ENCODE measurements at regions not wholly inside any gene's neighbourhood (a gene's known extent, or its start where the extent isn't known, plus 50 kb on each side); places are given as distances from the start of the nearest gene placed in this dataset.

DNA sequence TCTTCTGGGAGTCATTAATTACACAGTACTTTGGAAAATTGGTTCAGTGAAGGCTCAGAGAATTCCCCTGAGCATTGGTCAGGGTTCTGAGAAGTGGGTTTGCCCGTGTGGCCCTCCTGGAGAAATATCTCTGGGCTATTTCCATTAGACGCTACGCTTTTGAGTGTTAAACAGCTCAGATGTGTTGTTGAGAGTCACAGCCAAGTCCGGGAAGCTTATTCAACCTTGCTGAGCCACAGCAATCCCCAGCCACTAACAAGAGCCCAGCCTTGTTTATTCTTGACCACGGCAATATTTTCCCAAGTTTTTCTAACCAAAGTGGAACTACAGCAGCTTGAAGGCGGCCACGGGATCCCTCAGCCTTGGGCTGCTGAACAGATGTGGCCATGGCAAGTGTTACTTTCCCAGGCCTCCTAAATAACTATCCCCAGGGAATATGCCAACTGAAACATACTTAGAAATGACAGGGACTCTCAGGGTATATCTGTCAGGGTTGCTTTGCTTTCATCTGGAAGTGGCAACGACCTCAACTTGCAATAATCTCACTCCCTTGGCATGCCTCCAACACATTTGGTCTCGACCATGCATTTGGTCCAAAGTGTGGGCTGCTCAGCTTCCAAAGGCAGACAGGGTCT is 214.7 kb downstream of the EMX2 start:
- CTCF ChIA-PET = no interaction called here
- BruUV-seq (replicated peaks) = no TSS peak
- H2AFZ ChIP-seq (ENCODE audit: low read depth, low read length) = no peak overlapping the region

More for the DNA sequence above, 214.7 kb downstream of the EMX2 start:
- no peak overlapping the region for H3K27ac ChIP-seq (ENCODE audit: insufficient read depth, low read depth, low read length)
- dilution Hi-C loops (cut with MboI; ENCODE audit: extremely low pct_ligation_motif_present, low sequenced_read_pairs) (no loop called here), intact Hi-C loops (cut with micrococcal nuclease) (no loop called here)
- no peaks in the 10 kb centered on the region for H3K27me3 ChIP-seq (ENCODE audit: control insufficient read depth in 2 of 2, insufficient read depth in 2 of 2, low read length in 2 of 2)
- no peak overlapping the region for H3K9ac ChIP-seq (replicated peaks; ENCODE audit: extremely low read depth, insufficient read depth, low read length)
- FAIRE-seq = no peak
- DNase-seq (ENCODE audit: low read depth, low spot score) = no peak
- H4K20me1 ChIP-seq (replicated peaks; ENCODE audit: control insufficient read depth, extremely low read depth, insufficient read depth, low read length) = no peaks in the 10 kb centered on the region
- H3K4me2 ChIP-seq (ENCODE audit: insufficient read depth, low read length) = no peak overlapping the region
- no peaks in the 10 kb centered on the region for H3K36me3 ChIP-seq (ENCODE audit: control insufficient read depth in 2 of 2, extremely low read depth in 1 of 2, insufficient read depth in 2 of 2, low read length in 2 of 2)
- POLR2A ChIA-PET = no interaction called here
- no peaks in the 10 kb centered on the region for H3K4me1 ChIP-seq (ENCODE audit: control insufficient read depth, extremely low read depth, insufficient read depth, low read length)
- H3K9me1 ChIP-seq (replicated peaks; ENCODE audit: control insufficient read depth, extremely low read depth, insufficient read depth, low read length) = no peaks in the 10 kb centered on the region
- TF ChIP-seq FOS (IDR thresholded peaks at IDR 0.05; ENCODE audit: borderline replicate concordance, insufficient read depth, low read length) = no peak
- TF ChIP-seq POLR2A (IDR thresholded peaks at IDR 0.05; ENCODE audit: low read depth, low read length) = no peak
- TF ChIP-seq GATA2 (IDR thresholded peaks at IDR 0.05; ENCODE audit: insufficient read depth, insufficient read length, low read depth, low read length) = no peak
- TF ChIP-seq POLR2AphosphoS5 (IDR thresholded peaks at IDR 0.05; ENCODE audit: insufficient read depth, low read depth, low read length) = no peak
- TF ChIP-seq, protein P1, sequence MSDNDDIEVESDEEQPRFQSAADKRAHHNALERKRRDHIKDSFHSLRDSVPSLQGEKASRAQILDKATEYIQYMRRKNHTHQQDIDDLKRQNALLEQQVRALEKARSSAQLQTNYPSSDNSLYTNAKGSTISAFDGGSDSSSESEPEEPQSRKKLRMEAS (IDR thresholded peaks at IDR 0.05; ENCODE audit: insufficient read depth, insufficient read length) = no peak
- no peak for TF ChIP-seq JUN (IDR thresholded peaks at IDR 0.05; ENCODE audit: borderline replicate concordance, insufficient read depth, insufficient read length, low read depth)
- TF ChIP-seq MYC (IDR thresholded peaks at IDR 0.05; ENCODE audit: low read depth, low read length) = no peak
- TF ChIP-seq, protein P2, sequence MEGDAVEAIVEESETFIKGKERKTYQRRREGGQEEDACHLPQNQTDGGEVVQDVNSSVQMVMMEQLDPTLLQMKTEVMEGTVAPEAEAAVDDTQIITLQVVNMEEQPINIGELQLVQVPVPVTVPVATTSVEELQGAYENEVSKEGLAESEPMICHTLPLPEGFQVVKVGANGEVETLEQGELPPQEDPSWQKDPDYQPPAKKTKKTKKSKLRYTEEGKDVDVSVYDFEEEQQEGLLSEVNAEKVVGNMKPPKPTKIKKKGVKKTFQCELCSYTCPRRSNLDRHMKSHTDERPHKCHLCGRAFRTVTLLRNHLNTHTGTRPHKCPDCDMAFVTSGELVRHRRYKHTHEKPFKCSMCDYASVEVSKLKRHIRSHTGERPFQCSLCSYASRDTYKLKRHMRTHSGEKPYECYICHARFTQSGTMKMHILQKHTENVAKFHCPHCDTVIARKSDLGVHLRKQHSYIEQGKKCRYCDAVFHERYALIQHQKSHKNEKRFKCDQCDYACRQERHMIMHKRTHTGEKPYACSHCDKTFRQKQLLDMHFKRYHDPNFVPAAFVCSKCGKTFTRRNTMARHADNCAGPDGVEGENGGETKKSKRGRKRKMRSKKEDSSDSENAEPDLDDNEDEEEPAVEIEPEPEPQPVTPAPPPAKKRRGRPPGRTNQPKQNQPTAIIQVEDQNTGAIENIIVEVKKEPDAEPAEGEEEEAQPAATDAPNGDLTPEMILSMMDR (IDR thresholded peaks at IDR 0.05; ENCODE audit: extremely low read depth in 1 of 2, insufficient read depth in 1 of 2, low read depth in 1 of 2, low read length in 2 of 2) = no peak
- no peak for TF ChIP-seq EZH2 (IDR thresholded peaks at IDR 0.05; ENCODE audit: borderline replicate concordance, low read depth, low read length, severe bottlenecking)
- H3K9me3 ChIP-seq (replicated peaks; ENCODE audit: control insufficient read depth, insufficient read depth, low read length) = no peaks in the 10 kb centered on the region
- no peak overlapping the region for H3K4me3 ChIP-seq (replicated peaks in 1 of 3; ENCODE audit: insufficient read depth in 1 of 3, low read depth in 1 of 3, low read length in 3 of 3)
- no peaks in the 10 kb centered on the region for H3K79me2 ChIP-seq (ENCODE audit: control insufficient read depth, insufficient read depth, low read length)

Data from endothelial cell of umbilical vein (primary cell).